Adrenal gland (tissue), 9 donors: ENCODE measurements at regions not wholly inside any gene's neighbourhood (a gene's known extent, or its start where the extent isn't known, plus 50 kb on each side); places are given as distances from the start of the nearest gene placed in this dataset.
A peak's percentile ranks its signal among the peaks of the same experiment; 100 is the strongest.

ENCODE experiments used
- DNase-seq, 7 donors: peaks; one replicate each; pipeline ENCODE4 v3.0.0-alpha.2; 2019 to 2020
- H3K27ac ChIP-seq, 5 donors: fragments of 200-600 bp; sonication (generic) in 4 of 5; 1 replicate in 3 of 5; 2 replicates in 2 of 5; pipeline versions ENCODE4 v1.5.1 to v1.8.0; 2016 to 2020; ENCODE audit warnings: mild to moderate bottlenecking in 1 of 5
- H3K27me3 ChIP-seq: fragments of 200-600 bp; 2 replicates; pipeline ENCODE4 v1.8.0; 2021
- H3K36me3 ChIP-seq, 2 donors: fragments of 200-600 bp; replicated peaks in 1 of 2; 1 replicate in 1 of 2; 2 replicates in 1 of 2; pipeline versions ENCODE4 v1.5.1 to v1.8.0; 2018 to 2022
- H3K4me1 ChIP-seq, 2 donors: fragments of 200-600 bp; replicated peaks in 1 of 2; 1 replicate in 1 of 2; 2 replicates in 1 of 2; pipeline versions ENCODE4 v1.5.1 to v1.8.0; 2018 to 2021
- H3K4me3 ChIP-seq, 4 donors: fragments of 200-600 bp; sonication (generic) in 3 of 4; one replicate each; pipeline ENCODE4 v1.5.1; 2016 to 2018
- H3K9me3 ChIP-seq, 3 donors: fragments of 200-600 bp; sonication (generic) in 1 of 3; replicated peaks in 1 of 3; 1 replicate in 2 of 3; 2 replicates in 1 of 3; pipeline versions ENCODE4 v1.5.1 to v1.8.0; 2016 to 2021
- CTCF ChIP-seq, 6 experiments: fragments of 450-650 bp in 4 of 6; fragments of 200-600 bp in 2 of 6; sonication (generic) in 1 of 6; IDR thresholded peaks; 1 replicate in 5 of 6; 2 replicates in 1 of 6; pipeline versions ENCODE4 v1.5.1 to v1.8.0; 2016 to 2021; ENCODE audit warnings: antibody characterized with exemption in 6 of 6, mild to moderate bottlenecking in 2 of 6, moderate library complexity in 1 of 6
- POLR2A ChIP-seq, 2 donors: fragments of 450-650 bp; IDR thresholded peaks; one replicate each; pipeline ENCODE4 v1.6.1; 2017; ENCODE audit warnings: antibody characterized with exemption in 2 of 2, mild to moderate bottlenecking in 2 of 2, moderate library complexity in 1 of 2
- WGBS, 4 donors: extraction: QIAGEN DNeasy Blood & Tissue Kit in 2 of 4; methylation state at CpG; one replicate each; pipeline versions ENCODE4 v1.1.5 to v1.1.7; 2013 to 2017; 5-methylcytosine and 5-hydroxymethylcytosine counted together
- intact Hi-C, 2 donors: fragments of 100-400 bp; cut with DNase I; formaldehyde crosslinking; loops; one replicate each; pipeline versions ENCODE4 v1.14.1 to v1.15.0; 2022 to 2023
- donor health status: healthy with polysubstance abuse.
- donor health status: Bipolar disorder and iron deficiency.
- donor health status: DM: yes; HTN: yes; CAD: no.
- donor health status: DM: no; HTN: no; CAD: no.
- donor health status: DM: no; HTN: no; CAD: no.

GRCh38 chr2:238669581-238670080 is 178.3 kb upstream of the TWIST2 start:
- Histone ChIP-seq H3K4me3 (no peak overlapping the region), H3K9me3 (no peaks in the 10 kb centered on the region), H3K27ac (no peak overlapping the region), H3K27me3 (no peaks in the 10 kb centered on the region), H3K4me1 (no peaks in the 10 kb centered on the region), H3K36me3 (no peaks in the 10 kb centered on the region)
- TF ChIP-seq CTCF (IDR thresholded peaks at IDR 0.05) (no peak), POLR2A (IDR thresholded peaks at IDR 0.05) (no peak)
- intact Hi-C loops: no loop called here
- DNase-seq: no peak

- H3K4me1 ChIP-seq: no peaks in the 10 kb centered on the region
- no peaks in the 10 kb centered on the region for H3K36me3 ChIP-seq
- intact Hi-C loops: no loop called here
- H3K4me3 ChIP-seq: no peak overlapping the region
- 73 to 90% (median 75%) methylated on average over 4 of the region's 4 CpGs for WGBS, 4 donors
- H3K27ac ChIP-seq: no peak overlapping the region
- no peak for DNase-seq
- H3K27me3 ChIP-seq: no peaks in the 10 kb centered on the region
- TF ChIP-seq POLR2A (IDR thresholded peaks at IDR 0.05) (no peak), CTCF (IDR thresholded peaks at IDR 0.05) (no peak)
- no peaks in the 10 kb centered on the region for H3K9me3 ChIP-seq
These were observed 177.7 kb upstream of the TWIST2 start for GRCh38 chr2:238670111-238670585.

- WGBS, 4 donors: 79 to 87% (median 82%) methylated on average over 5 of the region's 5 CpGs
- DNase-seq: peak in 1 of 7 donors; percentile 34
- H3K27ac ChIP-seq: no peak overlapping the region
- intact Hi-C loops: no loop called here
- peaks cover 0 to 7% of the 10 kb centered on the region in 2 donors for H3K4me1 ChIP-seq
- H3K9me3 ChIP-seq: no peaks in the 10 kb centered on the region
- no peak overlapping the region for H3K4me3 ChIP-seq
- no peaks in the 10 kb centered on the region for H3K36me3 ChIP-seq
- no peak for TF ChIP-seq CTCF (IDR thresholded peaks at IDR 0.05)
- no peak for TF ChIP-seq POLR2A (IDR thresholded peaks at IDR 0.05)
- no peaks in the 10 kb centered on the region for H3K27me3 ChIP-seq
These were observed 165.3 kb upstream of the TWIST2 start for GRCh38 chr2:238682536-238682935.

- no peaks in the 10 kb centered on the region for H3K36me3 ChIP-seq
- TF ChIP-seq CTCF (IDR thresholded peaks at IDR 0.05) (no peak), POLR2A (IDR thresholded peaks at IDR 0.05) (no peak)
- H3K27me3 ChIP-seq: no peaks in the 10 kb centered on the region
- H3K4me3 ChIP-seq: no peak overlapping the region
- intact Hi-C loops: no loop called here
- H3K4me1 ChIP-seq: peaks cover 0 to 7% of the 10 kb centered on the region in 2 donors
- WGBS, 4 donors: 35 to 41% (median 37%) methylated on average over 8 of the region's 8 CpGs
- no peaks in the 10 kb centered on the region for H3K9me3 ChIP-seq
- peak in 6 of 7 donors; percentile 39 to 82 (median 56) for DNase-seq
- H3K27ac ChIP-seq: peak overlapping the region in 3 of 5 donors; percentile 38 to 69 (median 57)
These were observed 163.2 kb upstream of the TWIST2 start for GRCh38 chr2:238684362-238685326.
